ENCODE measurements at regions not wholly inside any gene's neighbourhood (a gene's known extent, or its start where the extent isn't known, plus 50 kb on each side); places are given as distances from the start of the nearest gene placed in this dataset.

DNA sequence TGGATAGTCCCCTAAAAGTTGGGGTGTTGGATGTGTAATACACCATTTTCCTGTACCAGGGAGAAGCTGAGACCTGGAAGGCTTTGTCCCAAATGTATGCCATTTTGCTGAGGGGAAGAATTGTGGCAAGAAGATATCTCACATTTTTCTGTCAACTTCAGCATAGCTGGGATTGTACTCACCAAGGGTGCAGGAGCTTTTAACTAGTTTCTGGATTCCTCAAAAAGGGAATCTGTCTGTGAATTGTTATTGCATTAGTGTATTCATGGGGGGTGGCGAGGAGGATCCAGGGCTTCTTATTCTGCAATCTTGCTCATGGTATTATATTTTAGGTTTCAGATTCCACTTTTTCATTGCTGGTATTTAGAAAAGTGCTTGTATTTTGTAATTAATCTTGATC, 208.2 kb upstream of the MYOCD start:
- H3K9me3 ChIP-seq (ENCODE audit: control insufficient read depth in 2 of 2, insufficient read depth in 1 of 2, low read depth in 1 of 2, low read length in 1 of 2) = no peaks in the 10 kb centered on the region
- no peaks in the 10 kb centered on the region for H3K4me1 ChIP-seq (ENCODE audit: control insufficient read depth in 3 of 3, insufficient read depth in 2 of 3, low read depth in 1 of 3, low read length in 2 of 3)
- H3K27ac ChIP-seq (ENCODE audit: low read depth in 1 of 3, low read length in 2 of 3) = no peak overlapping the region
- no peaks in the 10 kb centered on the region for H3K36me3 ChIP-seq (ENCODE audit: control insufficient read depth in 3 of 3, insufficient read depth in 2 of 3, low read depth in 1 of 3, low read length in 3 of 3)
- H3K4me3 ChIP-seq (ENCODE audit: low read depth in 1 of 3, low read length in 3 of 3) = no peak overlapping the region
- 68 to 85% (median 79%) methylated on average over 1 of the region's 1 CpG for WGBS, 3 donors
- no peak for DNase-seq
- FAIRE-seq = no peak
- no peaks in the 10 kb centered on the region for H3K27me3 ChIP-seq (ENCODE audit: control insufficient read depth in 3 of 3, insufficient read depth in 3 of 3, low read length in 3 of 3)

- FAIRE-seq = no peak
- no peak overlapping the region for H3K4me3 ChIP-seq (ENCODE audit: low read depth in 1 of 3, low read length in 3 of 3)
- no peaks in the 10 kb centered on the region for H3K9me3 ChIP-seq (ENCODE audit: control insufficient read depth in 2 of 2, insufficient read depth in 1 of 2, low read depth in 1 of 2, low read length in 1 of 2)
- no peaks in the 10 kb centered on the region for H3K36me3 ChIP-seq (ENCODE audit: control insufficient read depth in 3 of 3, insufficient read depth in 2 of 3, low read depth in 1 of 3, low read length in 3 of 3)
- H3K4me1 ChIP-seq (ENCODE audit: control insufficient read depth in 3 of 3, insufficient read depth in 2 of 3, low read depth in 1 of 3, low read length in 2 of 3) = no peaks in the 10 kb centered on the region
- no peak for DNase-seq
- H3K27me3 ChIP-seq (ENCODE audit: control insufficient read depth in 3 of 3, insufficient read depth in 3 of 3, low read length in 3 of 3) = no peaks in the 10 kb centered on the region
- H3K27ac ChIP-seq (ENCODE audit: low read depth in 1 of 3, low read length in 2 of 3) = no peak overlapping the region
Observed at GRCh38 chr17:12459736-12460135, 206.0 kb upstream of the MYOCD start.

DNA sequence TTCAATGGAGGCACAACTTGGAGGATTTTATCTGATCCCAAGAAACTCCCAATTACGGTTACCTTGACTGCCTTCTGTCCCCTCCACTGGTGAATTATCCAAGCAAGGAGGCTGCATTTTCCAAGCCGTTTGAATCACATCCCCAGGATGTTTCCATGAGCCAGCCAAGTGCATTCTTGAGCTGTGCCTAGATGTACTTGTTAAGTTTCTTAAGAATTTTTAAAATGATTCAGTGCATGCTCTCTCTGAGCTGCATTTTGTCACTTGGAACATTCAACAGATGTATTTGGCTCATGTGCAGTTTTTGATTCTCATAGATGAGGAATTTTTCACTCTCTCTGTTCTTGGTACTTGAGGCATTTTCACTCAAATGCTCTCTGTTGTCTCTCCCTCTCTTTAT, 202.6 kb upstream of the MYOCD start:
- DNase-seq (no peak), FAIRE-seq (no peak)
- WGBS, 3 donors = 61 to 75% (median 73%) methylated on average over 2 of the region's 2 CpGs
- Histone ChIP-seq H3K36me3 (ENCODE audit: control insufficient read depth in 3 of 3, insufficient read depth in 2 of 3, low read depth in 1 of 3, low read length in 3 of 3) (no peaks in the 10 kb centered on the region), H3K4me3 (ENCODE audit: low read depth in 1 of 3, low read length in 3 of 3) (no peak overlapping the region), H3K27ac (ENCODE audit: low read depth in 1 of 3, low read length in 2 of 3) (no peak overlapping the region), H3K9me3 (ENCODE audit: control insufficient read depth in 2 of 2, insufficient read depth in 1 of 2, low read depth in 1 of 2, low read length in 1 of 2) (peaks cover 0 to 5% of the 10 kb centered on the region in 2 donors), H3K4me1 (ENCODE audit: control insufficient read depth in 3 of 3, insufficient read depth in 2 of 3, low read depth in 1 of 3, low read length in 2 of 3) (no peaks in the 10 kb centered on the region), H3K27me3 (ENCODE audit: control insufficient read depth in 3 of 3, insufficient read depth in 3 of 3, low read length in 3 of 3) (no peaks in the 10 kb centered on the region)

DNA sequence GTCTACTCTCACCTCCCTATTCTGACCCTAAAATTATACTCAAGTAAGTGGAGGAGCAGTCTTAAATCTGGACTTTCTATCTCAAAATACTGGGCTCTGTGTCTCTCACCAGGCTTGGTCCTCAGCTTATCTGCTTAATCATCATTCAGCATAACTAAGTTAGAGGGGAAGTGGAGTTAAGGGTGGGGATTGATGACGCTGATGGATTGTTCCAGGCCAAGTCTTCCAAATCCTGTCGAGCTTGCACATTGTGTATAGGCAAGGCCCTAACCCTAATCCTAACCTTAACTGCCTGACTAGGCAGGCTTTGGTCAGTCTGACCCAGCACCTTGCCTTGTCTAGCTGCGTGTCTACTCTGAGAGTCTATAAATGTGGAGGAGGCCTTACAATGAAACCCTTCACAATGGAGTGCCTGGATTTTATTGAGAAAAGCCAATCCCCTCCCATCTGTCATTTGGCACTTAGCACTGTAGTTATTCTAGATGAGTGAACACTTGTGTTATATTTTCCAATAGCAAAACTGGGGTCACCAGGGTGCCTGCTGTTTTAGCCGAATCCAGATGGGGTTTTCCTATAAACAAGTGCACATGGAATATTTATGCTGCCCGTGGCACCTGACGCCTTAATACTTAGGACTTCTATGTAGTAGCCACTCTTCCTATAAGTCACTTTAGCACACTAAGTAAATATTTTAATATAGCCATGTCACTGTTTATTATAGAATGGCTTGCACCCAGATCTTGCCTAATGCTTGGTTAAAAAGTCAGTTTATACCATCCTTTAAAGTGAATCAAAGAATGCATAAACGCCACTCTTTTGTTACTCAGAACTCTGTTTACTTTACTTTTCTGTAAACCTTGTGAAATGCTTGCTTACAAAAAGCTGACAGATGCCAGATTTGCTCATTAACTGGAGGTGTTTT, 193.2 kb upstream of the MYOCD start:
- Histone ChIP-seq H3K9me3 (ENCODE audit: control insufficient read depth in 2 of 2, insufficient read depth in 1 of 2, low read depth in 1 of 2, low read length in 1 of 2) (no peaks in the 10 kb centered on the region), H3K4me3 (ENCODE audit: low read depth in 1 of 3, low read length in 3 of 3) (no peak overlapping the region), H3K36me3 (ENCODE audit: control insufficient read depth in 3 of 3, insufficient read depth in 2 of 3, low read depth in 1 of 3, low read length in 3 of 3) (no peaks in the 10 kb centered on the region), H3K27me3 (ENCODE audit: control insufficient read depth in 3 of 3, insufficient read depth in 3 of 3, low read length in 3 of 3) (no peaks in the 10 kb centered on the region), H3K4me1 (ENCODE audit: control insufficient read depth in 3 of 3, insufficient read depth in 2 of 3, low read depth in 1 of 3, low read length in 2 of 3) (no peaks in the 10 kb centered on the region), H3K27ac (ENCODE audit: low read depth in 1 of 3, low read length in 2 of 3) (no peak overlapping the region)
- FAIRE-seq (no peak), DNase-seq (no peak)
- 68 to 82% (median 76%) methylated on average over 7 of the region's 7 CpGs for WGBS, 3 donors

DNA sequence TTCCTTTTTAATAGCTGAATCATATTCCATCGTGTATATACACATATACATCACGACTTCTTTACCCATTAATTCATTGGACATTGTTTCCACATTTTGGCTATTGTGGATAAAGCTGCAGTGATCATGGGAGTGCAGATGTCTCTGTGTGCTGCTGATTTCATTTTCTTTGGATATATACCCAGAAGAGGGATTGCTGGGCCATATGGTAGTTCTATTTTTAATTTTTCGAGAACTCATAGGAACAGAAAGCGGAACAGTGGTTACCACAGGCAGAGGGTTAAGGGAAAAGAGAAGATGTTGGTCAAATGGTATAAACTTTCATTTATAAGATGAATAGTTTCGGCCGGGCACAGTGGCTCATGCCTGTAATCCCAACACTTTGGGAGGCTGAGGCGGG, 187.4 kb upstream of the MYOCD start:
- no peak for FAIRE-seq
- Histone ChIP-seq H3K4me1 (ENCODE audit: control insufficient read depth in 3 of 3, insufficient read depth in 2 of 3, low read depth in 1 of 3, low read length in 2 of 3) (no peaks in the 10 kb centered on the region), H3K27me3 (ENCODE audit: control insufficient read depth in 3 of 3, insufficient read depth in 3 of 3, low read length in 3 of 3) (no peaks in the 10 kb centered on the region), H3K9me3 (ENCODE audit: control insufficient read depth in 2 of 2, insufficient read depth in 1 of 2, low read depth in 1 of 2, low read length in 1 of 2) (no peaks in the 10 kb centered on the region), H3K4me3 (ENCODE audit: low read depth in 1 of 3, low read length in 3 of 3) (no peak overlapping the region), H3K36me3 (ENCODE audit: control insufficient read depth in 3 of 3, insufficient read depth in 2 of 3, low read depth in 1 of 3, low read length in 3 of 3) (no peaks in the 10 kb centered on the region), H3K27ac (ENCODE audit: low read depth in 1 of 3, low read length in 2 of 3) (no peak overlapping the region)
- no peak for DNase-seq
- 89 to 93% (median 92%) methylated on average over 7 of the region's 7 CpGs for WGBS, 3 donors

DNA sequence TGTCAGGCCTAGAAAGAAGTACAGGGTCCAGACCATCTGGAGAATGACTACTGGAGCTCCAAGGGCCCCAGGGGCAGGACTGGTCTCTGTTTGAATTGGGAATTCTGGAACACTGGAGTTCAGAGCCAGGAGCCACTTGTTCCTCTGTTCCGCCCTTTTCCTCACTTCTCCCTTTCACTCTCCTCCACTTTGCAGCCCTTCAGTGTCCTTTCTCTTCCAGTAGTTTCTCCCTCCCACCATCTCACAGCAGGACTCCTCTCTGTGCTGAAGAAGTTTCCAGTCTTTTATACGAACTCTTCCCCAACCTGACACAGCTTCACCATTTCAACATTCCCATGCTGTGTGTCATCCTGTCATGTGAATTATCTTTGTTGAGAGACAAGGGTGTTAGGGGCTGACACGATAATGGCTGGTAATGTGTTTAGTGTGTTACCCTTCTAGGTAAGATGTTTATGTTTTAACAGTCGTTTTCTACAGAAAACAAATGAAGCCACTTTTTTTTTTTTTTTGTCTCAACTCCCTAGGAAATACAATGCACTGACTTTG, 180.3 kb upstream of the MYOCD start:
- Histone ChIP-seq H3K27ac (ENCODE audit: low read depth in 1 of 3, low read length in 2 of 3) (no peak overlapping the region), H3K4me3 (ENCODE audit: low read depth in 1 of 3, low read length in 3 of 3) (no peak overlapping the region), H3K36me3 (ENCODE audit: control insufficient read depth in 3 of 3, insufficient read depth in 2 of 3, low read depth in 1 of 3, low read length in 3 of 3) (no peaks in the 10 kb centered on the region), H3K27me3 (ENCODE audit: control insufficient read depth in 3 of 3, insufficient read depth in 3 of 3, low read length in 3 of 3) (no peaks in the 10 kb centered on the region), H3K4me1 (ENCODE audit: control insufficient read depth in 3 of 3, insufficient read depth in 2 of 3, low read depth in 1 of 3, low read length in 2 of 3) (no peaks in the 10 kb centered on the region), H3K9me3 (ENCODE audit: control insufficient read depth in 2 of 2, insufficient read depth in 1 of 2, low read depth in 1 of 2, low read length in 1 of 2) (no peaks in the 10 kb centered on the region)
- WGBS, 3 donors = 63 to 67% (median 63%) methylated on average over 4 of the region's 4 CpGs
- FAIRE-seq (no peak), DNase-seq (no peak)

DNA sequence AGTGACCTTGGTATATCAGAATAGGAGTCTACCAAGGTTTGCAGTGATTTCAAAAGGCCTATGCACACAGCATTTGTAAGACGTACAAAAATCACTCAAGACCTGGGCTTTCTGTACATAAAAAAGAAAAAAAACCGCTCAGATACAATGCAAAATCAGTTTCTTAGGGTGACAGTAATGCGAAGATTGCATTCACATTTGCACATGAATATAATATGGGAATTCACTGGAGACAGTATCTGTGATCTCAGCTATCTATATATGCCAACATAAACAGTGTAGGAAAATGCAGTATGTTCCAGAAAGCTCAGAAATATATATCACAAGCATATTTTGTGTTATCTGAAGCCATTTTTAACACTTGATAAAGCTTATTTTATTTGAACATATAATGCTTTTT, 176.4 kb upstream of the MYOCD start:
- Histone ChIP-seq H3K4me1 (ENCODE audit: control insufficient read depth in 3 of 3, insufficient read depth in 2 of 3, low read depth in 1 of 3, low read length in 2 of 3) (no peaks in the 10 kb centered on the region), H3K4me3 (ENCODE audit: low read depth in 1 of 3, low read length in 3 of 3) (no peak overlapping the region), H3K27me3 (ENCODE audit: control insufficient read depth in 3 of 3, insufficient read depth in 3 of 3, low read length in 3 of 3) (no peaks in the 10 kb centered on the region), H3K9me3 (ENCODE audit: control insufficient read depth in 2 of 2, insufficient read depth in 1 of 2, low read depth in 1 of 2, low read length in 1 of 2) (no peaks in the 10 kb centered on the region), H3K27ac (ENCODE audit: low read depth in 1 of 3, low read length in 2 of 3) (no peak overlapping the region), H3K36me3 (ENCODE audit: control insufficient read depth in 3 of 3, insufficient read depth in 2 of 3, low read depth in 1 of 3, low read length in 3 of 3) (no peaks in the 10 kb centered on the region)
- 48 to 74% (median 49%) methylated on average over 3 of the region's 3 CpGs for WGBS, 3 donors
- DNase-seq (no peak), FAIRE-seq (no peak)

DNA sequence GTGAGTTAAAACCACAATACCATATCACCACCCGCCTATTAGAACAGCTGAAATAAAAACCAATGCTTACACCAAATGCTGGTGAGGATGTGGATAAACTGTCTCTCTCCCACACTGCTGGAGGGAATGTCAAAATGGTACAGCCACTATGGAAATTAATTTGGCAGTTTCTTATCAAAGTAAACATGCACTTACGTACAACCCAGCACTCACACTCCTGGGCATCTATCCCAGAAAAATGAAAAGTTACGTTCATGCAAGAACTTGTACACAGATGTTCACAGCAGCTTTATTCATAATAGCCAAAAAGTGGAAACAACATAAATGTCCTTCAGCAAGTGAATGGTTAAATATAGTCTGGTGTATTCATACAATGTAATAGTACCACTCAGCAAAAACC, 173.2 kb upstream of the MYOCD start:
- FAIRE-seq = no peak

DNA sequence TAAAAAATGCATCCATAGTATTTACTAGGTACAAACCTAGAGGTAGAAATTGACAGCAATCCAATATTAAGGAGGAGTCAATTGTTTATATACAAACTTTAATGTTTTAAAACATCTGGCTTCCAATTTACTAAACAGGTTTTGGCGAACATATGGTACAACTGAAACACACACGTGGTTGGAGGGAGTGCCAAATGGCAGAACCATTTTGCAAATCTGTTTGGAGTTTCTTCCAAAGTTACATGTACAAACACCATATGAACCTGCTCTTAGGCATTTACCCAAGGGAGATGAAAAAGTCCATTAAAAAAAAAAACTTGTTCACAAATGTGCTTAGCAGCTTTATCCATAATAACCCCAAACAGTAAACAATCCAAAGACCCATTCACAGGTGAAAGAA, 159.8 kb upstream of the MYOCD start:
- no peak overlapping the region for H3K27ac ChIP-seq (ENCODE audit: low read depth in 1 of 3, low read length in 2 of 3)
- H3K4me3 ChIP-seq (ENCODE audit: low read depth in 1 of 3, low read length in 3 of 3) = no peak overlapping the region
- DNase-seq = no peak
- H3K27me3 ChIP-seq (ENCODE audit: control insufficient read depth in 3 of 3, insufficient read depth in 3 of 3, low read length in 3 of 3) = no peaks in the 10 kb centered on the region
- no peak for FAIRE-seq
- 68 to 85% (median 82%) methylated on average over 2 of the region's 2 CpGs for WGBS, 3 donors
- no peaks in the 10 kb centered on the region for H3K4me1 ChIP-seq (ENCODE audit: control insufficient read depth in 3 of 3, insufficient read depth in 2 of 3, low read depth in 1 of 3, low read length in 2 of 3)
- no peaks in the 10 kb centered on the region for H3K36me3 ChIP-seq (ENCODE audit: control insufficient read depth in 3 of 3, insufficient read depth in 2 of 3, low read depth in 1 of 3, low read length in 3 of 3)
- H3K9me3 ChIP-seq (ENCODE audit: control insufficient read depth in 2 of 2, insufficient read depth in 1 of 2, low read depth in 1 of 2, low read length in 1 of 2) = no peaks in the 10 kb centered on the region

More for the DNA sequence above, 173.2 kb upstream of the MYOCD start:
- no peak for DNase-seq
- Histone ChIP-seq H3K4me3 (ENCODE audit: low read depth in 1 of 3, low read length in 3 of 3) (no peak overlapping the region), H3K9me3 (ENCODE audit: control insufficient read depth in 2 of 2, insufficient read depth in 1 of 2, low read depth in 1 of 2, low read length in 1 of 2) (no peaks in the 10 kb centered on the region), H3K36me3 (ENCODE audit: control insufficient read depth in 3 of 3, insufficient read depth in 2 of 3, low read depth in 1 of 3, low read length in 3 of 3) (no peaks in the 10 kb centered on the region), H3K4me1 (ENCODE audit: control insufficient read depth in 3 of 3, insufficient read depth in 2 of 3, low read depth in 1 of 3, low read length in 2 of 3) (no peaks in the 10 kb centered on the region), H3K27ac (ENCODE audit: low read depth in 1 of 3, low read length in 2 of 3) (no peak overlapping the region), H3K27me3 (ENCODE audit: control insufficient read depth in 3 of 3, insufficient read depth in 3 of 3, low read length in 3 of 3) (no peaks in the 10 kb centered on the region)
- 27 to 46% (median 35%) methylated on average over 3 of the region's 3 CpGs for WGBS, 3 donors
